Kidney (tissue), 13 donors: ENCODE measurements at regions not wholly inside any gene's neighbourhood (a gene's known extent, or its start where the extent isn't known, plus 50 kb on each side); places are given as distances from the start of the nearest gene placed in this dataset.

Experiments used
- DNase-seq, 5 donors: peaks; one replicate each; pipeline ENCODE4 v3.0.0-alpha.2; 2013 to 2020
- FAIRE-seq: peaks from 2 replicates; lab custom pipeline; 2012; peaks lifted over from hg19 to GRCh38; lab: Jason Lieb, UNC
- H3K27ac ChIP-seq, 2 donors: one replicate each; pipeline ENCODE4 v1.7.0; 2013; ENCODE audit warnings: low read depth in 2 of 2, low read length in 2 of 2, inconsistent platforms in 1 of 2
- H3K27me3 ChIP-seq: one replicate; pipeline ENCODE4 v1.7.1; 2013; ENCODE audit warnings: low read length, inconsistent platforms; ENCODE audit not compliant: control insufficient read depth, insufficient read depth
- H3K36me3 ChIP-seq, 3 donors: one replicate each; pipeline versions ENCODE4 v1.7.0 to v1.7.1; 2013; ENCODE audit warnings: low read length in 3 of 3, control low read depth in 1 of 3, inconsistent platforms in 1 of 3; ENCODE audit not compliant: insufficient read depth in 3 of 3, control insufficient read depth in 2 of 3
- H3K4me1 ChIP-seq, 3 donors: one replicate each; pipeline versions ENCODE4 v1.7.0 to v1.7.1; 2013; ENCODE audit warnings: low read length in 3 of 3, inconsistent platforms in 1 of 3, low read depth in 1 of 3; ENCODE audit not compliant: control insufficient read depth in 2 of 3, insufficient read depth in 2 of 3
- H3K4me3 ChIP-seq, 3 donors: one replicate each; pipeline versions ENCODE4 v1.7.0 to v1.8.1; 2013; ENCODE audit warnings: low read length in 3 of 3, control low read depth in 1 of 3, inconsistent platforms in 1 of 3
- H3K9ac ChIP-seq, 3 donors: one replicate each; pipeline versions ENCODE4 v1.7.0 to v1.7.1; 2013; ENCODE audit warnings: low read length in 3 of 3, control low read depth in 1 of 3, inconsistent platforms in 1 of 3
- H3K9me3 ChIP-seq, 3 donors: one replicate each; pipeline versions ENCODE4 v1.7.0 to v1.7.1; 2013; ENCODE audit warnings: low read length in 3 of 3, control low read depth in 1 of 3, inconsistent platforms in 1 of 3; ENCODE audit not compliant: control insufficient read depth in 2 of 3, insufficient read depth in 1 of 3
- CTCF ChIP-seq: IDR thresholded peaks from 3 replicates; pipeline ENCODE4 v1.5.1; 2012; ENCODE audit warnings: mild to moderate bottlenecking, moderate library complexity, borderline replicate concordance; ENCODE audit not compliant: insufficient read depth; ENCODE audit errors: extremely low read depth
- intact Hi-C: fragments of 100-400 bp; cut with DNase I; formaldehyde crosslinking; loops from one replicate; pipeline ENCODE4 v1.11.1; 2022
- donor health status: control.
- donor health status: control.
- donor health status: control.
- donor health status: control.
- donor health status: control.
- donor health status: DM: yes; HTN: yes; CAD: no.
- donor health status: Normal renal cell carcinoma (clear cell type).

DNA sequence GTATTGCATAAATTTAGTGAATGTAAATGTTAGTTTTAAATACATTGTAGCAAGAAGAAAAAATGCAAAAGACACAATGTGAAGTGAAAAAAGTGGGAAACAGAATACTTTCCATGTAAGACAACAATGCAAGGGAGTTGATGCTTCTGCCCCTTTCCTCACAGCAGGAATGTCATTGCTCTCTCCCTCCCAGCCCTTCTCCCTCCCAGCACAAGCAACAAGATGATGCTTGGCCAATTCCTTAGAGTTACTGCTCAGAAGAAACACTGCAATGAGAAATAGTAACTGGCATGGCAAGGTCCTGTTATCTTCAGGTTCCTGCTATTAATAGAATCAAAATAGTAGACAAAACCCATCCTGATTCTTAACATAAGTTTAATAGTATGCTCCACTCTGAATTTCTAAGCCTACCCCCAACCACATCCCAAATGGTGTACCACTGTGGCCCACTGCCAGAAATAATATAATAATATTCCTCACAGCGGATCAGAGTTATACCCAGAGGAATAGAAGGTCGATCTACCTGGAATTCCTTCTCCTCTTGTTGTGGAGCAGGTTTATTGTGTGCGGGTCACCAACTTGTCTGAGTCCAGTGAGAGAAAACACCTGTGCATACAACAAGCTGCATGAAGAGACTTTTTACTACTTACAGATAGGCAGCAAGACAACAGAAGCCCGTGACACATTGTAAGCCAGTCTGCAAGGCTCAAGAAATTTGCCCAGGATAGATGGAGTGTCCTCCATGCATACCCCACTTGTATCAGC, 69.8 kb upstream of the SLC7A11 start:
- no peak overlapping the region for H3K9ac ChIP-seq
- H3K27ac ChIP-seq, result no peak overlapping the region
- no peaks in the 10 kb centered on the region for H3K9me3 ChIP-seq
- no peak for TF ChIP-seq CTCF
- peak in 3 of 5 donors; percentile 35 to 56 (median 55) for DNase-seq
- no peaks in the 10 kb centered on the region for H3K27me3 ChIP-seq
- intact Hi-C loops, result no loop called here
- H3K4me3 ChIP-seq, result no peak overlapping the region
- no peak for FAIRE-seq
- no peaks in the 10 kb centered on the region for H3K36me3 ChIP-seq
- H3K4me1 ChIP-seq, result no peaks in the 10 kb centered on the region

GRCh38 chr4:138310991-138311390, 68.8 kb upstream of the SLC7A11 start:
- intact Hi-C loops, result no loop called here

GRCh38 chr4:138310498-138310897, 68.3 kb upstream of the SLC7A11 start:
- FAIRE-seq (no peak), DNase-seq (no peak)
- Histone ChIP-seq H3K27me3 (no peaks in the 10 kb centered on the region), H3K9ac (no peak overlapping the region), H3K9me3 (no peaks in the 10 kb centered on the region), H3K4me1 (no peaks in the 10 kb centered on the region), H3K36me3 (no peaks in the 10 kb centered on the region), H3K27ac (no peak overlapping the region), H3K4me3 (no peak overlapping the region)
- intact Hi-C loops, result no loop called here
- no peak for TF ChIP-seq CTCF

More at GRCh38 chr4:138310991-138311390, 68.8 kb upstream of the SLC7A11 start:
- TF ChIP-seq CTCF, result no peak
- Histone ChIP-seq H3K36me3 (no peaks in the 10 kb centered on the region), H3K27ac (no peak overlapping the region), H3K9ac (no peak overlapping the region), H3K27me3 (no peaks in the 10 kb centered on the region), H3K4me3 (no peak overlapping the region), H3K9me3 (no peaks in the 10 kb centered on the region), H3K4me1 (no peaks in the 10 kb centered on the region)
- no peak for DNase-seq
- FAIRE-seq, result no peak
